HG03460 (cell line): ENCODE measurements at regions not wholly inside any gene's neighbourhood (a gene's known extent, or its start where the extent isn't known, plus 50 kb on each side); places are given as distances from the start of the nearest gene placed in this dataset.
"Not testable (repeated sequence)": the region's sequence is repeated elsewhere in the genome, so short reads cannot be mapped to it uniquely, and the experiment has no call there.

ENCODE experiments used
- ATAC-seq: cut with Tn5 transposase; IDR thresholded peaks from one replicate; pipeline ENCODE4 v1.9.1; 2021; ENCODE audit not compliant: unreplicated experiment

DNA sequence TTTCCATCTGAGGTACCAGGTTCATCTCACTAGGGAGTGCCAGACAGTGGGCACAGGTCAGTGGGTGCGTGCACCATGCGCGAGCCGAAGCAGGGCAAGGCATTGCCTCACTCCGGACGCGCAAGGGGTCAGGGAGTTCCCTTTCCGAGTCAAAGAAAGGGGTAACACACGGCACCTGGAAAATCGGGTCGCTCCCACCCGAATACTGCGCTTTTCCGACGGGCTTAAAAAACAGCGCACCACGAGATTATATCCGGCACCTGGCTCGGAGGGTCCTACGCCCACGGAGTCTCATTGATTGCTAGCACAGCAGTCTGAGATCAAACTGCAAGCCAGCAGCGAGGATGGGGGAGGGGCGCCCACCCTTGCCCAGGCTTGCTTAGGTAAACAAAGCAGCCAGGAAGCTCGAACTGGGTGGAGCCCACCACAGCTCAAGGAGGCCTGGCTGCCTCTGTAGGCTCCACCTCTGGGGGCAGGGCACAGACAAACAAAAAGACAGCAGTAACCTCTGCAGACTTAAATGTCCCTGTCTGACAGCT lies 242.5 kb downstream of the CYLC2 start:
- ATAC-seq = not testable (repeated sequence)

- ATAC-seq = no peak
Observed at GRCh38 chr9:103242025-103242424, 246.9 kb downstream of the CYLC2 start.

DNA sequence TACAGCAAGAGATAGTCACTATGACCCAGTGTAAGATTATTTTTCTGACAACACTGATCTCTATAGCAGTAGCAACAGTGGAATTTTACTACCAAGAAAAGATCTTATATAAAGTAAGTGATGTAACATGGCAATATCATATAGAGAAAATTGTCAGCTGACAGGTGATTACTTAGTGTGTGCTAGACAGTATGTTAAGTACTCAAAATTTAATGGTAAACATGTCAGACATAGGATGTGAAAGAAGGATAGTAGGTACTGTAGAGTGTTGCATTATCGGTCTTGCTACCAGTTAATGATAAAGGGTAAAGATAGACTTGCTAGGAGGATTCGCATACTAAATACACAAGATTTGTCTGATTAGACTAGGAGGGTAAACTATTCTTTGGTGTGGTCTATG lies 247.4 kb downstream of the CYLC2 start:
- ATAC-seq = no peak

DNA sequence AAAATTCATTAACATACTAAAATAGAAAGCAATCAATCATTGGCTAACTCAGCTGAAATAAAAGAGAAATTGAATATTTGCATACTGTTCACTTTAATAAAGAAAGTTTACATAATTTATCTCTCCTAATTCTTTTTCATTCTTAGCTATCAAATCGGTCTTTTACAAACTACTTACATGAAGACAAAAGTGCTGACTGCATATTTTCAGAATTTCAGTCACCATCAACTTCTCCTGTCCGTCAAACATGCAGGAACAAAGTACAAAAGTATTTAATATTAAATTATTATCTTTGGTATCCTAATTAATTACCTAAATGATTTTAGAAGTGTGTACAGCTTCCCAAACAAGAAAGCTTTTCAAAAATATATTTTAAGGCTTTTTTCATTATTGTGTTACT lies 248.4 kb downstream of the CYLC2 start:
- no peak for ATAC-seq

GRCh38 chr9:103245369-103245768 lies 250.2 kb downstream of the CYLC2 start:
- no peak for ATAC-seq

DNA sequence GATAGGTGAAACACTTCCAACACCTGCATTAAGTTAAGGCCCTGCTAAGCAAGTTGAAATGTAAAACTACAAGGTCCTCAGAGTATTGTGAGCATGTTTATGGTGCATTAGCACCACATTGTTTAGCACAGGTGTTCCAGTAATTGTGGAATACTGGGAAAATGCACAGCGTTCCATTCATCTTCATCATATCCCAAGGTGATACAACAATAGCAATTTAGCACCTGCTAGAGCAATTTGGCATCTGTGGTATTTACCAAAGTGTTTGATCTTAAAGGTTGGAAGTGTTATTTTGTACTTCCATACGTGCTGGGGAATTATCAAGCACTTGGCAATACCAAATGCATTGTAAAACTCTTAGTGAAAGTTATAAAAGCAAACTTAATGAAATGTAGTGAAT lies 266.8 kb downstream of the CYLC2 start:
- no peak for ATAC-seq

GRCh38 chr9:103266064-103266463 lies 270.9 kb downstream of the CYLC2 start:
- no peak for ATAC-seq

DNA sequence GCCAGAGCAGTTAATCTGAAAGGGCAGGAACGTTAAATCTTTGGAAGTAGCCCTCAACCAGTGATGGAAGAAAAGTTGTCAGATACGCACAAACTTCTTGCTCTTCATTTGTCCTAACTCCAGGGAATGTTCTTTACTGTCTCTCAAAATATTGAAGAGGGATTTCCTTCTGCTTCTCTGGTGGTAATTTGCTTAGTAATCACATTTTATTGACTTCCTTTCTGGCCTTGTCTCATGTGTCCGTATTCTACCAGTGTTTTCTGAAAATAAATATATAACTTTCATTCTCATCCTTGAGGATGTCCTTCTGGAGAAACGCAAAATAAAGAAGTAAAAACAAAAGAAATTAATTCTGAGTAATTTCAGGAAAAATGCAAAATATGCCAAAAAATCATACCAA lies 282.1 kb downstream of the CYLC2 start:
- no peak for ATAC-seq

- no peak for ATAC-seq
Observed at GRCh38 chr9:103281126-103281525, 286.0 kb downstream of the CYLC2 start.

DNA sequence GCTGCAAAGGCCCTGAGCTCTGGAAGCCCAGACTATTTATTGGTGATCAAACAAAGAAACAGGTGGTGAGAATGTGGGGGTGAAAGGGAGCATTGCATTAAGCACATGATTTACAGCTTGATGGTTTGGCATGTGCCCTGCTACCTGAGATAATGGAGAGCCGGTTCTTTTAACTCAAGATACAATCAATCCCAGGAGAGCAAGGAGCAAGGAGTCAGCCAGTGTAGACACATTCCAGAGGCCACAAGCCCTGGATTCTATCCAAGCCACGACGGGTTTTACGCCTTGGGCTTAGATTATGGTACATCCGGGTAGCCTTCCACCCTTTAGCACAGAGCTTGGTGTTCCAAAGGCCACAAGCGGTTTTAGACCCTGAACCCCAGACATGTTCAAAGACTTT lies 292.2 kb downstream of the CYLC2 start:
- ATAC-seq = no peak

- no peak for ATAC-seq
Observed at GRCh38 chr9:103296189-103296588, 301.1 kb downstream of the CYLC2 start.

- no peak for ATAC-seq
Observed at GRCh38 chr9:103301051-103301450, 305.9 kb downstream of the CYLC2 start.

DNA sequence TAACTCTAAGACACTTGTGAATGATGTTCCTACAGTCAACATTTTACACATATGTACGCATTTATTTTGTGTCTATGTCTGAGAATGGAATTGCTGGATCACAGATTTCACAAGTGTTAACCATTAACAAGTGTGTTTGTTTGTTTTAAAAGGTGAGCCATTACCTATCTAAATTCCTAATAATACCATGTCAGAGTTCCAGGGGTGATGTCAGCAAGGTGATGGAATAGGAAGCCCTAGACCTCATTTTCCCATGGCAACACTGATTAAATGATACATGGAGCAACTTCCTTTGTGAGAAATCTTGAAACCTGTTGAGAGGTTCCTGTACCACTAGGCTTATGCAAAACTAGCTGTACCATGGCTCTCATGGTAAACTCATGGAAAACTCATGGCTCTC lies 309.7 kb downstream of the CYLC2 start:
- no peak for ATAC-seq

GRCh38 chr9:103319979-103320378 lies 324.8 kb downstream of the CYLC2 start:
- ATAC-seq = no peak

GRCh38 chr9:103323699-103324098 lies 328.6 kb downstream of the CYLC2 start:
- no peak for ATAC-seq

DNA sequence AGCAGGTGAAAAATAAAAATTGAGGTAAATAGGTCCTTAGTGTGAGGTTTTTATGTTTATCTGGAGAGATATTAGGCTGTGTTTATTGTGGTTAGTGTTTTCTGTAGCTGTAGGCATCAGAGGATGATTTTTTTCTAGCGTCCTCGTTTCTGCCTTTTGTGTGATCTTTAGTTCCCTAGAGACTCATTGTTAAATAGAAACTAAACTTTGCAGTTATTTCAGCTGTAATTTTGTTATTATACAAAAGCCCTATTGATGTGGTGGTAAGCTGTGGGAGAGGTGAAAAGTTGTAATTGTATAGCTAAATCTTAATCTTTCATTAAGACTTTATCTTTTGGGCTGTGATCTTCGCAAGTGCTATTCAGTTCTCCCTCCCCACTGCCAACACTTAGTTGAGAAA lies 340.3 kb downstream of the CYLC2 start:
- no peak for ATAC-seq

DNA sequence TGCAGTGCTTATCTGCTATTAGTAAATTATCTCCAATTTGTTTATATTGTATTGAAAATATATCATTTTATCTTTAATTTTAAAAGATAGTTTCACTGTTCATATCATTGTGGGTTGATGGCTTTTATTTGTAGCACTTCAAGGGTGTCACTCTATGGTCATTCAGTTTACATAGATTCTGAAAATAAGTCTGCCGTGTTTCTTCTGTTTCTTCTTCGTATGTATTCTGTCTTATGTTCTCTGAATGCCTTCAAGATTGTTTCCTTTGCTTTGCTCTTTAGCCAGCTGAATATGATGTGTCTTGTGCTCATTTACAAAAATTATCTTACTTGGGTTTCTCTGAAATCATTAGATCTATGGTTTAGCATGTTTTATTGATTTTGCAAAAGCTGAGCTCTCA lies 359.9 kb downstream of the CYLC2 start:
- no peak for ATAC-seq

GRCh38 chr9:103357980-103358379 lies 362.8 kb downstream of the CYLC2 start:
- ATAC-seq = not testable (repeated sequence)

DNA sequence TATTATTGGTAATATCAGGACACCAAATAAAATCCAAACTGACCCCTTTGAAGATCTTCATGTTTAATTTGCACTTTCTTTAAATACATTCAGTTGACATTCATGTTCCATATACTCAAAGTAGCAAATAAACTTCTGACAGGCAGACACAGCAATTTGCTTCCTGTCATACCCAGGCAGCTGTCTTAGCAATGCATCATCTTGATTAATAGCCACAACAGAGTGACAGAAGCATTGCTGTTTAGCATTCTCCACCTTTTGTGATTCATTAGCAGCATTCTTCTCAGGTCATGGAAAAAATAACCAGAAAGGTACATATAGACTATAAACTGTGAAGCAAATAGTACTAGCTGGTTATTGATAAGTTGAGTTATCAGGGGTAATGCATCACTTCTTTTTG lies 366.8 kb downstream of the CYLC2 start:
- no peak for ATAC-seq

- ATAC-seq = no peak
Observed at GRCh38 chr9:103362986-103363385, 367.9 kb downstream of the CYLC2 start.

GRCh38 chr9:103364753-103365152 lies 369.6 kb downstream of the CYLC2 start:
- ATAC-seq = no peak

- ATAC-seq = no peak
Observed at GRCh38 chr9:103371152-103371551, 376.0 kb downstream of the CYLC2 start.

DNA sequence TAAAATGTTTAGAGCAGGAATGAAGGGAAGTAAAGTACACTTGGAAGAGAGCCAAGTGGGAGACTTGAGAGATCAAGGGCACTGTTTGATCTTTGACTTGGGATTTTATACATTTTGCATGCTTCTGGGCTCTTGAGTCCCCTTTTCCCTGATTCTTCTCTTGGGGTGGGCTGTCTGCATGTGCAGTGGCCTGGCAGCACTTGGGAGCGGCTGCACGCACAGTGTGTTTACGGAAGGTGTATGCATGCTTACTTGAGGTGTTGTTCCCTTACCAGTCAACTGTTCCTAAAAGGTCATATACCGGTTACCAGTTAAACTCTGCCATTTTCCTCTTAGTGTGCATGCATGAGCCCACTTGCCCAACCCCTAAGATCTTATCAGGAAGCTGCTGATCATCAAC lies 377.7 kb downstream of the CYLC2 start:
- ATAC-seq = no peak

DNA sequence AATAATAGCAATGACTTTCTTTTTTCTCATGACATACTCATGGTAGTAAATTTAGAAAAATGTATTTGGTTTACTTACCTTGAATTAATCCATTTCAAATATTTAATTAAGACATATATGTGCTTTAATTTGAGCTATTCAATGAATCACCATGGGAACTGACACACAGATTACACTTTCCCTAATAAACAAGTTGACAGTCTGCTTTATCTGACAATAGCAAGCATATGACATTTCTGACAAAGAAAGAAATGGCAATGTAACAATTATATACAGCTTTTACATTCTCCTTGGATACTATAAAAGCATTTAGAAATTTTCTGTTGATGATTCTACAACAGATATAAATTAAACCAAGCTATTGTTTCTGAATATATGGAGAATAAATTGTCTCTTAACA lies 382.5 kb downstream of the CYLC2 start:
- no peak for ATAC-seq
